ENCODE measurements at regions not wholly inside any gene's neighbourhood (a gene's known extent, or its start where the extent isn't known, plus 50 kb on each side); places are given as distances from the start of the nearest gene placed in this dataset.

DNA sequence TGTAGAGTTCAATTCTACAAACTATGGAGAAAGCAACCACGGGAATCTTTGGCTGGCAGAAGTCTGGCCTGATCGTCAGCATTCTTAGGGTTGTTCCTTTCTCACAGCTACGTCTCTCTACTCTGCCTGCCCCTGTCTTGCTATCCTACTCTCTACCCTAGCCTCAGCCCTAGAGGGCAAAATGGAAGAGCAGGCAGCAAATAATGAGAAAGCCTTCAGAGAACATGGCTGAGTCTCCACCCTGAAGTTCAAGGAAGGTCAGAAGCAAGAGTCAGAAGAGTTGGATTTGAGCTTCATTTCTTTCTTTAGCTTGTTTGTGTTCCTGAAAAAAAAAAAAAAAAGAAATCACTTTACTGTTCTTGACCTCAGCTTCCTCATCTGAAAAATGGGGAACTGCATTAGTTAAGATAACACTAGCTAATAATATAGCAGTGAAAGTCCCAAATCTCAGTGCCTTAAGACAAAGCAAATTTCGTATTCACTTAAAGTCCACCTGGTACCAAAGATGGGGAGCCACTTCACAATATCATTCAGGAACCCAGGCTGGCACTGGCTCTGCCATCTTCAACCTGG is 50.2 kb upstream of the CCND2 start:
- DNase-seq (ENCODE audit: low spot score) = no peak

DNA sequence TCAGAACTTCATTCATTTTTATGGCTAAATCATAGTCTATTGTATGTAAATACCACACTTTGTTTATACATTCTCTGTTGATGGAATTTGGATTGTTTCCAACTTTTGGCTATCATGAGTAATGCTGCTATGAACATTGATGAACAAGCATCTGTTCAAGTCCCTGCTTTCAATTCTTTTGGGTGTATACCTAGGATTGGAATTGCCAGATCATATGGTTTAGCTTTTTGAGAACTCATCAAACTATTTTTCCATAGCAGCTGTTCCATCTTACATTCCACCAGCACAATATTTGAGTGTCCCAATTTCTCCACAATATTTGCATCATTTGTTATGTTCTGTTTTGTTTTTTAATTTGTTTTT is 52.3 kb upstream of the CCND2 start:
- DNase-seq (ENCODE audit: low spot score) = no peak

DNA sequence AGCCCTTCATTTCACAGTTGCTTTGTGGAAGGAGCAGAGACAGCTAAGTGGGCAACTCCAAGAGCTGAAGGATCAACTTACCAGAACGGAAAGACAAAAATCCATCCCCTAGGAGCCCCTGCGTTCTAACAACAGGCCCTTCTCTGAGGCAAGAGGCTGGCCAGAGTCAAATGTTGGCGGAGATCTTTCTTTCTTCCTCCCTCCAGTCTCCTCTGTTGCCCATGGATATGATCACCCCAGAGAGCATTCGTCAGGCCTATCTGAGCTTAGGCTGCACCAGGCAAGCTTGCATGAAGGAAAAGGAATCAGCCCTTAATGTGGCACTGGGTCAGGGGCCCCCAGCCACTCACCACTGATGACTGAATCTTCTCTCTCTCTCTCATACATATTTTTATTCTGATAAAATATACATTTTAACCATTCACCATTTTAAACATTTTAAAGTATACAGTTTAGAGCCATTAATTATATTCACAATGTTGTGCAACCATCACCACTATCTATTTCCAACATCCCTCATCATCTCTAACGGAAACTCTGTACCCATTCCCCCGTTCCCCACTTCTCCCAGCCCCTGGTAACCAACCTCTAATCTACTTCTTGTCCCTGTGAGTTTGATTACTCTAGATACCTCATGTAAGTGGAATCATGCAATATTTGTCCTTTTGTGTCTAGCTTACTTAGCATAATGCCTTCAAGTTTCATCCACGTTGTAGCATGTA is 52.9 kb upstream of the CCND2 start:
- no peak for DNase-seq (ENCODE audit: low spot score)

DNA sequence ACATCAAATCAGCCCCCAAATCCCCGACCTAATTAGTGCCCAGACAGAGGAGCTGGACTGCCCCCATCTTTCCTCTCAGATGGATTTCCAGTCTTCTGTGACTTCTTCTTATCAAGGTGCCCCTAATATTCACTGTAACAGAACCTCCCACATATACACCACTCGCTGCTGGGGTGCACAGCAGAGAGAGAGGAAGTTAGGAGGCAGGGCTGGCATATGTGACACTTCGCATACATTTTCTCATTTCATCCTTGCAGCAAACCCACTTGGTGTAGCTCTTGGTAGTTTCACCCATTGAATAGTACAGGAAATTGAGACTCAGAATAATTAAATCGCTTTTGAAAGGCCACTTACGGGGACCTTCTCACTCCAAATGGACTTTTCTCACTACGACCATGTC is 56.5 kb upstream of the CCND2 start:
- DNase-seq (ENCODE audit: low spot score) = no peak

DNA sequence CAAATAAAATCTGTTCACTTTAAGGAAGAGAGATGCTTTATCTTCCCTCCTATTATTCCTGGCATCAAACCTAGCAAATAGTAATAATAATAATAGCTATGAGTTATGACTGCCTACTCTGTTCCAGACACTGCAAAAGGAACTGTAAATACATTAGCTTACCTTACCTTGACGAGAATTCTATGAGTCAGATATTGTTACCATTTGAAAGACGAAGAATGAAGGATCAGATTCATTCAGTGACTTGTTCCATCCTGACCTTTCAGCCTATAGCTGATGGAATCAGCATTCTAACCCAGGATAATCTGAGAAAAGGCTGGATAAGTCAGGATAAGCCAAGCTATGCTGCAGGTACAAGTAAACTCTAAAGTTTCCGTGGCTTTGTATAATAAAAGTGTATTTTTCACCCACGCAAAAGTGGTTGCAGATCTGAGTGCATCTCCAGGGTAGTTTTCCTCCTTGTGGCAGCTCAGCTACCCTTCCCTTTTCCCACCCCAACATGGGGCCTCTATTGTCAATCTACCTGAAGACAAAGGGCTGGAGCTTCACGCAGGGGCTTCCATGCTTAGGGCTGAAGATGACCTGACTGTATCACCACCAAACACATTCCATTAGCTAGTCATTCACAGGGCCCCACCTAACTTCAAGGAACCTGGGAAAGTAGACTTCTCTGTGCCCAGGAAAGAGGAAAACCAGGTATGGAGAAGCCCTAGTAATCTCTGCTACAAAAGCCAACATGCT is 57.2 kb upstream of the CCND2 start:
- DNase-seq (ENCODE audit: low spot score) = no peak

DNA sequence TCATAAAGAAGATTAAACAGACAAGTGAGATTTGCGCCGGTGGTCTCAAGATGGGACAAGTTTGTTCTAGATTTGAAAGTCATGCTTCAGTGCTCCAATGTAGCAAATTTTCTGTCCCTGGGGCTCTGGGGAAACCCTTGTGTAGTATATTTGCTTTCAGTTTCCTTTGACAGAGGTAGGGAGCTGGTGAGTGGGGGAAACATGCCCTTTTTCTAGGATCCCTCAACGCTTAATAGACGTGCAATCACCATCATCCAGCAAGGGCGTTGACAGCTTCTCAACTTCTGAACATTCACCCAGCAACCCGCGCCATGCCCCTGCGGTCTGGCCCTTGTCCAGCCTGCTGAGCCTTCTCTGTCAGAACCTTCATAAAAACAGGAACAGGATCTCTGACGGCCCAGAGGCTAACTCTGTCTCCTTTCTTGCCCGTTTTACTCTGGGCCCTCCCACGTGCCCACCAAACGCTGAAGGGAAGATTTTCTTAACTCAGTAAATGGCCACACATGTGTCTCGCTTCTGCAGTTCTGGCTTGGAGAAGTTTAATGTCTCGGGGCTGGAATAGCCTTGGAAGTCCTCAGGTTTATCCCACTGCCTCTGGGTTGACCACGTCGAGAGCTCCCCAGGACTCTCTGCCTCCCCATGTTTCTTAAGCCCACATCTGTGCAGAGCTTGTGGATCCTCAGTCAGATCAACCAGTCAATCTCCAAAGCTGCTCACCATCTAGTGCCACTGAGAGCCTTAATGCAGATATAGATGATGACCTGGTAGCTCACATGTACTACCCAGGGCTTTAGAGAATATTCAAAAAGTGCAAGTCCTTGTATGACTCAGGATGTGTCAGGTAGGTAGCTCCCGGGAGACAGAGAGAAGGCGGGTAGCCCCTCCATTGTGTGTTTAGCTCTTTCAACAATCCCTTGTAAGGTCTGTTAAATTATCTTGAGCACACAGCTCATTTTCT is 58.1 kb upstream of the CCND2 start:
- DNase-seq (ENCODE audit: low spot score) = peak; percentile 55

DNA sequence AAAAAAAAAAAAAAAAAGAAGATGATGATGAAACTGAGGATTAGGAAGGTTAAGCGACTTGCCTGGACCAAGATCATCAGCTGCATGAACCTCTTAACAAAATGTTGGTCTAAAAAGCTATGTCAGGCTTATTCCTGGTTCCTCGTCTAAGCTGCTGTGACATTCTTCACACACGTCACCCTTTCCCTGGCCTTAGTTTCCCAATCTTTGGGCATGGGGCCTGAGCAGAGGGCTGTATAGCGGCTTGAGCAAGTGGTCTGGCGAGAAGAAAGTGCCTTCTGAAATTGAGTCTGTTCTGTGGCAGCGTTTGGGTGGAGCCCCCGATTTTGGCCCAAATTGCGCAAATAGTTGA is 58.7 kb upstream of the CCND2 start:
- DNase-seq (ENCODE audit: low spot score) = no peak

DNA sequence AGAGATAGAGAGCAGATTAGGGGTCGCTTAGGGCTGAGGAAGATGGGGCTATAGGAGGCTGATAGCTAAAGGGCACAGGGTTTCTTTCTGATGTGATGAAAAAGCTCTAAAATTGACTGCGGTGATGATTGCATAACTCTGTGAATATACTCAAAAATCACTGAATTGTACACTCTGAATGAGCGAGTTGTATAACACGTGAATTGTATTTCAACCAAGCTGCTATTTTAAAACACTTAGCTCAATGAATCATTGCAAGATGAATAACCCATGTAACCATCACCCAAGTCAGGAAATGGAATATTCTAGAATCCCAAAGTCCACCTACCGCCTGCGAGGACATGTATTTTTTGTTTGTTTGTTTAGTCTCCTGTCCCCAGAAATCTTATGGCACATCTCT is 60.1 kb upstream of the CCND2 start:
- DNase-seq (ENCODE audit: low spot score) = no peak

DNA sequence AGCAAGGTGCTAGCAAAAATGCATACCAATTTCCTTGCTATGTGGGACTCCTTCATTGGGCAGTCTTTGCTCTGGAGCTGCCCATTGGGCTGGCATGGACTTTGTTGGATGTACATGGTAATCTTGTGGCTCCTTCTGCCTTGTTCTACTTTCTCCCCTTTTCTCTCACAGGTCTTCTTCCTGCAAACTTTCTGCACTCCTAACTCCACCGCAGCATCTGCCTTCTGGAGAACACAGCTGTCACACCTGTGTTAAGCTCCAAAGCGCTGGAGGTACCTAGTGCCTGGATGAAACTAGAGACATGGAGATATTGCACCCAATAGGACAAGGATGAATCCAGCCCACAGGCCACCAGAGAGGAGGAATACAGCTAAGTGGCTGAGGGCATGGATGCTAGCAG is 60.7 kb upstream of the CCND2 start:
- no peak for DNase-seq (ENCODE audit: low spot score)

DNA sequence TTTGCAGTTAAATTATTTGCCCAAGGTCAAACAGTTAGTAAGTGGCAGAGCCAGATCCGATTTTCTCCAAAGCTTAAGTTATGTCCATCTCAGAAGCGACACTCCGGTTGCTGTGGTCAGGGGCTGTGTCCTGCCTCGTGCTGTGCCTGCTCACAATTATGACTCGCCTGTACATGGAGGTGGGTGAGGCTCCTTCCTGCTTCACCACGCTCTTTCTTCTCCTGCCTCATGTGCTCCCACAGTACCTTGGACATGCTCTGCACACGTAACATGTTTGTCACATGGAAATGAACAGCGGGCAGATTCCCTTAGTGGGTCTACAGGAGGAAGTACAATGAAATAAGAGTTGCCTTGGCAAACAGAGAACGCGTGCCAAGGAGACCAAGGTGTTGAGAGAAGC is 62.2 kb upstream of the CCND2 start:
- DNase-seq (ENCODE audit: low spot score) = no peak

DNA sequence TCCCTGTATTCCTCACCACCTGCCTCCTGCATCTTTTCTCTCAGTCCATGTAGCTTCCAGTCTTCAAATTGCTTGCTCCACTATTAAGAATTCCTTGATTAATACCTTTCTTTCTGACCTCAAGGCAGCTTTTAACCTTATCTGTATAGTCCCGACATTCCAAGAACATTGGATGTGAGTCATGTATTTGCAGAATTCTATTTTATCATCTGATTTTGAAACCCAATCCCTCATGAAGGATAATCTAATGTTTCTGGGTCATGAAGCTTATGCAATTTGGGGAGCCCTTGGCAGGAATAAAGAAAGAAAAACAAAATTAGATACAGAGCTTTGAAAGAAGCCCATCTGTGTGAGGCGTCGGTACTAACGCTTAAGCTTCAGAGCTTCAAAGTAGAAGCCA is 63.4 kb upstream of the CCND2 start:
- no peak for DNase-seq (ENCODE audit: low spot score)

DNA sequence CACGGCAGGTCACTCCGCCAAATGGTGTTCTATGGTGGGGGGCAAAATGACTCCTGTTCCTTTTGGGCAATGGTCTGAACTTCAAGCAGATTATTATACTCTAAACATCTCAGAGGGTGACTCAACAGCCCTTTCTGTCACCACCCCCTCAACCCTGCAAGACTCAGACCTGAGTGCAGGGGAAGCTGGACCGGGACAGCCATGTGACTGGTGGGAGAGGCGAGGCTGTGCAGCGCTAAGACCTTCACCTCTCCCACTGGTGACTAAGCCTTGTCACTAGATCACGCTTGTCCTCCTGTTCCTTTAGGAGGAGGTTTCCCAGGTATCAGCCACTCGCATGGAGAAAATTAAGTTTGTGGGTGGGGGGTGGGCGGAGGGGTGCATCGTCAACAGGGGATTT is 67.1 kb upstream of the CCND2 start:
- no peak for DNase-seq (ENCODE audit: low spot score)

DNA sequence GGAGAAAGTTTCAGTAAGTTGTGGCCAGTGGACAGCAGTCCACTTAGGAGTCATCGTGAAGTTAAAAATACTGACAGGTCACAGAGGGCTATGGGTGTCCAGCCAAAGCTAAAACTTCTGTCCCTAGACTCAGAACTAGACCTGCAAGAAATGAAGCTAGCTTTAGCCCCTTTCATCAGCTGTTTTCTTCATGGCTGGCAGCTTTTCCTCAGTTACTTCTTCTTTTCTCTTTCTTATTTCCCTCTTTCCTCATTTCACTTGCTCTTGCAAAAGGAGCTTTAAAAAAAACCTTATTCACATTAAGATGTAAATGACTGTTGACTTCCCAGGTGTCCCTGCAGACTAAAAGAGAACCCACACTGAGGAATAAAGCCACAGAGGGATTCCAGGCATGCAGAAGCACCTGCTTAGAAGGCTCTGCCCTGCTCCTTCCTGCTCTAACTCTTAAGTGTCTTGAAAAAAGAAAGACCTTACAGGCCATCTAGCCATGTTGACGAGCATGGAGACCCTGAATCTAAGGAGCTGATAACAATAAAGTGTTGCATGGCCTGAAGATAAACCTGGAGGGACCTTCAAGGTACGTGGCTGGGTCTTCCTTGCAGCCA is 69.7 kb upstream of the CCND2 start:
- no peak for DNase-seq (ENCODE audit: low spot score)

DNA sequence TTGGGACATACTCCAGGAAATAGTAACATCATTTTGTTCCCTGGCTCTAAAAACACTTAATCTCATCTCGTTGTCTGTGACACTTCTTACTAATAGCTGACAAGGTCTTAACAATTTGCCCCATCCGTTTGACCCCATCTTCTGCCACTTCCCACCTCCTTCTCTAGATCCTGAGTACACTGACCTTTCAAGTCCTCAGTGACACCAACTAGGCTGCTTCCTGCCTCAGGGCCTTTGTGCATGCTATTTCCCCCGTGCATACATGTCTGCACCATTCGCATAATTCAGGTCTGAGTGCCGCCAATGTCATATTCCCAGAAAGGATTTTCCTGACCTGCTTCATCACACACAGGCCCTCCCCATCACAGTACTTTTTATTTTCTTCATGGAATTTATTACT is 70.6 kb upstream of the CCND2 start:
- DNase-seq (ENCODE audit: low spot score) = no peak

DNA sequence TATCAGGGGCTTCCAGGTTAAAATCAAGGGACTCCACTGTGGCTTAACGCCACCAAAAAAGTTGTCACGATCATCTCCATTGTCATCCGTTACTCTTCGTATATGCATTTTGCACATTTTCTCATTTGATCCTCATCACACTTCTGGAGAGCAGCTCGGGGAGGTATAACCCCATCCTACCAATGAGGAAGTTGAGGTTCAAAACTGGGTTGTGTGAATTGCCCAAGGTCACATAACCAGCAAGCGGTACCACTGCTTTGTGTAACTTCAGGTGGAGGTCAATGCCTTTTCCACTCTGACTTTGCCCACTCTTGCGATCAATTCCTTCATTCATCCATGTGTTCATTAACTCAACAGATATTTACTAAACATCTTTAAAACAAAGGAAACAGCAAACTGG is 71.1 kb upstream of the CCND2 start:
- no peak for DNase-seq (ENCODE audit: low spot score)

DNA sequence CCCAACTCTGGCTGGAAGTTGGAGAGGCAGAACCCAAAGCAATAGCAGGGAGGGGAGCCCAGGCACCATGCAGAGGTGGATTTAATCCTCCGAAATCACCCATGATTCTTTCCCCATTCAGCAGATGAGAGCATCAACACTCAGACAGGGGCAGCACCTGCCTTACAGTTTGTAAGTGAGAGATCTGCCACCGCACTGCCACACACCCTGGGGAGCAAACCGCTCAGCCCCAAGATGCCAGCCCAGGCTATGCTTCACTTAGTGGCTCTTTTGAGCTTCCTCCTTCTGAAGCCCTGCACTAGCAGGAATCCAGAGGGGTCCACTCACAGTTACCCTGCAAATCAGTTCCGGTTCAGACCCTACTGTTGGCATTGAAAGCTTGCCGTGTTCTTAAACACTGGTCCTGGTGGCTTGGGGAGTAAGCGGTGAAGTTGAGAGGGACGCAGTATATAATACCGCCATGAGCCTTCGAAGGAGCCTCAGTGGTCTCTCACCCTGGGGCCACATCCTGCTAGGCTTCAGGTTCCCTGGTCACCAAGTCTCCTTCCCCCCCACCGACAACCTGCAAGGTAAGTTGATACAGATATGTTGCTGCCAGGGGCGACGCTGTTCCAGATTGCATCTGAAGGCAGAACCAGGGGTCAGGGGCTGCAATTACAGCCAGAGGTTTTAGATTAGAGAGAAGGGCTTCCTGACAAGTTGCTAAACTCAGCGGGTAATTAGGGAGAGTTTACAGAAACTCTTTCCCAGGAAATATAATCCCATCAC is 72.0 kb upstream of the CCND2 start:
- no peak for DNase-seq (ENCODE audit: low spot score)

DNA sequence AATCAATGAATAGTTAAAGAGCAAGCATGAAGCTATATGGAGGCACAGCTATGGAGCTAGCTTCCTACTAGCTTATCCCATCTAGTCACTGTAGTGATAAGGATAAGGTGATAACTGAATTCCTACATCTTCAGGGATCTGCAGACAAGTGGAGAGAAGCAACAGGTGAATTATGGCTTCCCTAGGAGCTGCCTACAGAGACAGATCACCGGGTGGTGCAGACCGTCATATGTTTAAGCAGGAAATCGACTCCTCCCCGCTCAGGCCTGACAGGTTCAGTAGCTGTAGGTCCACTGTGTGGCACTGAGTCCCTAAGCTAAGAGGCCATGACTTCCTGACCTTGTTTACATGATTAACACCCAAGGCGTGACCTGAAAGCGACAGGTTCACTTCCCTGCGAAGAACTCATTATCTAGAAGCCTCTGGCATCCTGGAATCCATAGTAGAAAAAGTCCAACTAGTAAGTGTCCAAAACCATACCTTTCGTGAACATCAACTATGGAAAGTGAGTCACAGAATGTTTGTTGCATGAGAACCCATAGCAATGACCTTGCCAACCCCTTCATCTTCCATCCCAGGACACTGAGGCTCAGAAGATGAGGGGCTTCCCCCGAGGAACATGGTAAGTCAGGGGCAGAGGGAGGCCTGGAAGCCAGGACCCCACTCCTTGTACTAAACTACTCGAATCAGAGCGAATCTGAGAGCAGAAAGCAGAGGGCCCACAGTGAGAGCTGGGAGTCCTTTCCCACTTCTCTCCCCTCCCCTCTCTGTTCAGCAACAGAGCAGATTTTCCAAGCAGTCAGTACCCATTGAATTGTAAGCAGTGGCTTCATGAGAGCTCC is 75.4 kb upstream of the CCND2 start:
- DNase-seq (ENCODE audit: low spot score) = no peak

DNA sequence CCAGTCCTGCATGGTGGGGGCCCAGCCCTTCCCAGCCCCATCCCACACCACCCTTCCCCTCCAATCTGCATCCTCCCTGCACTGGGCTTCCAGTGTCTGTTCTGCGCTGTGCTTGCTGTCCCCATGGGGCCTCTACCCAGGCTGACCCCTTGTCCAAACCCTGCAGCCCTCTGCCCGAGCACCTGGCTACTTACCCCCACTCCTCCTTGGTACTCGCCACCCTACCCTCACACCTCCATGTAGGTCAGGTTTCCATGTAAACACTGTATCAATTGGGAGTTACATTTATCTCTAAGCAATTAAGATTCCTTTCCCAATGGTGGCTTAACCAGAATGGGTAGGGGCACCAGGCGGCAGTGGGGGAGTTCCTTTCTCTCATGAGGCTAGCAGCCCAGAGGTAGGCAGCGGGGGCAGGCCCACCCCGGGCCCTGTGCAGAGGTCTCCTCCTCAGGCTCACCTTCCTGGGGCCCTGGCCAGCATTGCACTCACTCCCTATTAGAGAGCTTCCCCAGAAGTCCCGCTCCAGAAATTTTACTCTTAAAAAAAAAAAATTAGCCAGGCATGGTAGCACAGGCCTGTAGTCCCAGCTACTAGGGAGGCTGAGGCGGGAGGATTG is 76.6 kb upstream of the CCND2 start:
- no peak for DNase-seq (ENCODE audit: low spot score)

DNA sequence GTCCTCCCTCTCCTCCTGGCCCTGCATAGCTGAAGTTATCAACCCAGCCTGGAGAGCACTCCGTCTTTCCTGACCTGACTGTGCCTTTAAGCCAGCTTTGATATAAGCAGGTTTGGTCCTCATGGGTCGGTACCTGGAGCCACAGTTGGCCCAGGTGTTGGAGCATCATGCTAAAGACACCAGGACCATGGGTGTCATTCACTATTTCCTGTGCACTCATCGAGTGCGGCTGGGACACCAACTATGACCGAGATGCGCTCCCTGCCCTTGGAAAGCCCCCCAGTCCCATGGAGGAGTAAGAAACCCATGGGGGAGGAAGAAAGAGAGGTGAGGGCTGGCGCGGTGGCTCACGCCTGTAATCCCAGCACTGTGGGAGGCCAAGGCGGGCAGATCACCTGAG is 78.9 kb upstream of the CCND2 start:
- no peak for DNase-seq (ENCODE audit: low spot score)

DNA sequence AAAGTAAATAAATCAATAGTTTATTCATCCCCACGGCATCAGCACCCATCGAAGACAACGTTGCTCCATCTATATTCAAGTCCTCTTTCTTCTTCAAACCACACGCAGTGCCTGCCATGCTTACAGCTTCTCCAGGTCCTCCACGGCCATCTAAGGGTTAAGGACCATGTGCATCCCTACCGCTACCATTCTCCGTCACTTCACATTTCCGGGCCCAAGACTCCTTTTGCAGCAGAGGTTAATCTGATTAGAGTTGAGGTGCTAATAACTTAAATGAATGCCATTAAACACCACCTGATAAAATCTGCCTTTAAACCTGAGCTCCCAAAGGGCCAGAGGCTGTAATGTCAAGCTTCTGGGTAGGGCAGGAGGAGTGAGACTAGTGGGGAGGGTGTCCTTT is 79.7 kb upstream of the CCND2 start:
- DNase-seq (ENCODE audit: low spot score) = no peak
